ENCODE measurements at regions not wholly inside any gene's neighbourhood (a gene's known extent, or its start where the extent isn't known, plus 50 kb on each side); places are given as distances from the start of the nearest gene placed in this dataset.

GRCh38 chr3:87674397-87675161 is 384.2 kb downstream of the CGGBP1 start:
- Histone ChIP-seq H3K27ac (ENCODE audit: low read depth in 1 of 2, low read length in 2 of 2) (no peak overlapping the region), H3K4me3 (ENCODE audit: low read depth in 1 of 3, low read length in 3 of 3) (no peak overlapping the region), H3K36me3 (ENCODE audit: control insufficient read depth in 4 of 4, insufficient read depth in 3 of 4, low read depth in 1 of 4, low read length in 3 of 4) (no peaks in the 10 kb centered on the region), H3K9ac (ENCODE audit: low read depth in 1 of 2, low read length in 2 of 2) (no peak overlapping the region), H3K9me3 (ENCODE audit: control insufficient read depth in 4 of 4, low read length in 3 of 4) (no peaks in the 10 kb centered on the region), H3K27me3 (ENCODE audit: control insufficient read depth in 4 of 4, insufficient read depth in 4 of 4, low read length in 3 of 4) (no peaks in the 10 kb centered on the region), H3K4me1 (ENCODE audit: control insufficient read depth in 4 of 4, insufficient read depth in 4 of 4, low read length in 3 of 4) (no peaks in the 10 kb centered on the region)
- DNase-seq (ENCODE audit: low spot score) = no peak
- WGBS = 45% methylated on average over 9 of the region's 9 CpGs
- TF ChIP-seq FOXA1 (IDR thresholded peaks at IDR 0.05) = no peak
- TF ChIP-seq YY1 (IDR thresholded peaks at IDR 0.05) = no peak
- no peak for TF ChIP-seq RAD21 (IDR thresholded peaks at IDR 0.05)
- TF ChIP-seq GABPA (IDR thresholded peaks at IDR 0.05 in 1 of 2, conservative IDR thresholded peaks at IDR 0.05 in 1 of 2) = no peak

GRCh38 chr3:87673132-87673531 is 385.7 kb downstream of the CGGBP1 start:
- Histone ChIP-seq H3K27ac (ENCODE audit: low read depth in 1 of 2, low read length in 2 of 2) (no peak overlapping the region), H3K9me3 (ENCODE audit: control insufficient read depth in 4 of 4, low read length in 3 of 4) (no peaks in the 10 kb centered on the region), H3K27me3 (ENCODE audit: control insufficient read depth in 4 of 4, insufficient read depth in 4 of 4, low read length in 3 of 4) (no peaks in the 10 kb centered on the region), H3K9ac (ENCODE audit: low read depth in 1 of 2, low read length in 2 of 2) (no peak overlapping the region), H3K4me3 (ENCODE audit: low read depth in 1 of 3, low read length in 3 of 3) (no peak overlapping the region), H3K36me3 (ENCODE audit: control insufficient read depth in 4 of 4, insufficient read depth in 3 of 4, low read depth in 1 of 4, low read length in 3 of 4) (no peaks in the 10 kb centered on the region), H3K4me1 (ENCODE audit: control insufficient read depth in 4 of 4, insufficient read depth in 4 of 4, low read length in 3 of 4) (no peaks in the 10 kb centered on the region)
- no peak for TF ChIP-seq GABPA (IDR thresholded peaks at IDR 0.05 in 1 of 2, conservative IDR thresholded peaks at IDR 0.05 in 1 of 2)
- no peak for TF ChIP-seq TAF1 (conservative IDR thresholded peaks at IDR 0.05)
- TF ChIP-seq MAX (IDR thresholded peaks at IDR 0.05) = no peak
- TF ChIP-seq JUND (IDR thresholded peaks at IDR 0.05) = no peak
- TF ChIP-seq YY1 (IDR thresholded peaks at IDR 0.05) = no peak
- no peak for TF ChIP-seq HNF4G (IDR thresholded peaks at IDR 0.05)
- no peak for TF ChIP-seq ZBTB33 (IDR thresholded peaks at IDR 0.05)
- TF ChIP-seq RXRA (IDR thresholded peaks at IDR 0.05) = no peak
- no peak for TF ChIP-seq EGR1 (IDR thresholded peaks at IDR 0.05; ENCODE audit: low read depth in 2 of 2)
- TF ChIP-seq FOXA2 (IDR thresholded peaks at IDR 0.05) = no peak
- TF ChIP-seq HNF4A (conservative IDR thresholded peaks at IDR 0.05) = no peak
- TF ChIP-seq RAD21 (IDR thresholded peaks at IDR 0.05) = no peak
- no peak for TF ChIP-seq SP1 (IDR thresholded peaks at IDR 0.05)
- 68% methylated on average over 4 of the region's 4 CpGs for WGBS
- DNase-seq (ENCODE audit: low spot score) = no peak

GRCh38 chr3:87654184-87654583 is 377.8 kb upstream of the POU1F1 start:
- H3K36me3 ChIP-seq (ENCODE audit: control insufficient read depth in 4 of 4, insufficient read depth in 3 of 4, low read depth in 1 of 4, low read length in 3 of 4) = no peaks in the 10 kb centered on the region
- no peak for TF ChIP-seq MAX (IDR thresholded peaks at IDR 0.05)
- no peak for TF ChIP-seq HNF4A (conservative IDR thresholded peaks at IDR 0.05)
- TF ChIP-seq ZBTB33 (IDR thresholded peaks at IDR 0.05) = no peak
- no peak for TF ChIP-seq RAD21 (IDR thresholded peaks at IDR 0.05)
- no peak for TF ChIP-seq GABPA (IDR thresholded peaks at IDR 0.05 in 1 of 2, conservative IDR thresholded peaks at IDR 0.05 in 1 of 2)
- no peak for TF ChIP-seq CTCF (IDR thresholded peaks at IDR 0.05; ENCODE audit: low read depth, low read length, missing input control)
- no peak for TF ChIP-seq SP1 (IDR thresholded peaks at IDR 0.05)
- no peak for TF ChIP-seq YY1 (IDR thresholded peaks at IDR 0.05)
- TF ChIP-seq FOXA1 (IDR thresholded peaks at IDR 0.05) = no peak
- TF ChIP-seq NR2F2 (IDR thresholded peaks at IDR 0.05) = no peak
- no peak for TF ChIP-seq FOXA2 (IDR thresholded peaks at IDR 0.05)
- TF ChIP-seq REST (IDR thresholded peaks at IDR 0.05) = no peak
- WGBS = 78% methylated on average over 2 of the region's 2 CpGs
- no peaks in the 10 kb centered on the region for H3K4me1 ChIP-seq (ENCODE audit: control insufficient read depth in 4 of 4, insufficient read depth in 4 of 4, low read length in 3 of 4)
- no peak for DNase-seq (ENCODE audit: low spot score)
- no peak overlapping the region for H3K9ac ChIP-seq (ENCODE audit: low read depth in 1 of 2, low read length in 2 of 2)
- no peaks in the 10 kb centered on the region for H3K27me3 ChIP-seq (ENCODE audit: control insufficient read depth in 4 of 4, insufficient read depth in 4 of 4, low read length in 3 of 4)
- H3K9me3 ChIP-seq (ENCODE audit: control insufficient read depth in 4 of 4, low read length in 3 of 4) = no peaks in the 10 kb centered on the region
- H3K4me3 ChIP-seq (ENCODE audit: low read depth in 1 of 3, low read length in 3 of 3) = no peak overlapping the region
- no peak overlapping the region for H3K27ac ChIP-seq (ENCODE audit: low read depth in 1 of 2, low read length in 2 of 2)

Measured in liver (tissue), 8 donors.